Erythroblast (primary cell): ENCODE measurements at regions not wholly inside any gene's neighbourhood (a gene's known extent, or its start where the extent isn't known, plus 50 kb on each side); places are given as distances from the start of the nearest gene placed in this dataset.

ENCODE experiments used
- GATA1 ChIP-seq: IDR thresholded peaks from 2 replicates; pipeline ENCODE4 v1.6.1; 2011; ENCODE audit warnings: low read depth, mild to moderate bottlenecking, control low read depth, low read length, moderate library complexity
- POLR2A ChIP-seq: IDR thresholded peaks from 2 replicates; pipeline ENCODE4 v1.6.1; 2011; ENCODE audit warnings: mild to moderate bottlenecking, low read length

DNA sequence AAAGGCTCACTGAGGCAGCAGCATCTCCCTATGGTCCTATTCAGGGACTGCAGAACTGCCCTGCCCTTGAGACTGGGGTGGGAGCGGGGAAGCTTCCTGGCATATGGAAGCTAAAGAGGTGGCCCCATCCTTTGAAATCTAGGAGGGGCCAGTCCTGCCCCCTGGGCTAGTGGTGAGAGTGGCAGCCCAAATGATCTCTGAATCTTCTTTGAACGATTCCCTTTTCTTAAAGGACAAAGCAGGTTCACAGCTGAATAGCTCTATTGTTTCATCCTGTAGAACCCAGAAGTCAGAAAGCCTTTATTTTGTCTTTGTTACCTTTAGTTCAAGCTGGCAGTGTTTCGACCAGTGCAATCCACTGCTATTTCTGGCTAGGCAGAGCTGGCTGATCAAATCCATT, 741.9 kb downstream of the IRX1 start:
- no peak for TF ChIP-seq POLR2A
- no peak for TF ChIP-seq GATA1
